HG03135 (cell line): ENCODE measurements at regions not wholly inside any gene's neighbourhood (a gene's known extent, or its start where the extent isn't known, plus 50 kb on each side); places are given as distances from the start of the nearest gene placed in this dataset.

Experiments
- ATAC-seq: cut with Tn5 transposase; IDR thresholded peaks from one replicate; pipeline ENCODE4 v1.9.1; 2021; ENCODE audit warnings: mild to moderate bottlenecking, moderate library complexity; ENCODE audit not compliant: unreplicated experiment

- no peak for ATAC-seq
Observed at GRCh38 chr2:57973621-57974186, 72.9 kb upstream of the VRK2 start.

GRCh38 chr2:57979158-57979557, 67.4 kb upstream of the VRK2 start:
- ATAC-seq = no peak

GRCh38 chr2:57981083-57981768, 65.4 kb upstream of the VRK2 start:
- ATAC-seq = no peak

GRCh38 chr2:57987835-57988573, 58.6 kb upstream of the VRK2 start:
- no peak for ATAC-seq

DNA sequence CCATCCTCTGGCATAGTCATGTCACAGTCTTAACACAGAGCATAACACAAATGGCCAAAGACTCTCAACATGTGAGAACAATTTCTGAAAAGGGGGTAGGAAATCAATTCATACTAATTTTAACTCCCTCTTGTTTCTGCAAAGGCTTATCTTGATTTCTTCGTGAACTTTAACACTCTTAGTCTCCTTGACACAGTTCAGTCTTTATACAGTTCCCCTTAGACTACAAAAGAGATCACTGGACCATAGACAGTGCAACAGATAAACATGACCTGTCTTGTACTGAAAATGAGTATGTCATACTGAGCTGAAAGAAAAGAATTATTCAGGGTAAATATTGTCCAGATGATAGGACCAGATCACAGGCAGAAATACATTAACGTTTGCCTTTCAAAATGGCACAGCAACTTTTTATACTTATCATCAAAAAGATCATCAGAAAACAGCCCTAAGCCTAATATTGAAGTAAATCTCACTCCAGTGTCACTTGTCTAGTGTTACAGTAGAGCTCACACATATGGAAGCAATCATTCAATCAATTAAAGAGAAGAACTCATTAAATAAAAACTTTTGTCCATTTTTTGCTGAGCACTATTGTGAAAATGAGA, 56.4 kb upstream of the VRK2 start:
- ATAC-seq = no peak
